ENCODE measurements at regions not wholly inside any gene's neighbourhood (a gene's known extent, or its start where the extent isn't known, plus 50 kb on each side); places are given as distances from the start of the nearest gene placed in this dataset.

DNA sequence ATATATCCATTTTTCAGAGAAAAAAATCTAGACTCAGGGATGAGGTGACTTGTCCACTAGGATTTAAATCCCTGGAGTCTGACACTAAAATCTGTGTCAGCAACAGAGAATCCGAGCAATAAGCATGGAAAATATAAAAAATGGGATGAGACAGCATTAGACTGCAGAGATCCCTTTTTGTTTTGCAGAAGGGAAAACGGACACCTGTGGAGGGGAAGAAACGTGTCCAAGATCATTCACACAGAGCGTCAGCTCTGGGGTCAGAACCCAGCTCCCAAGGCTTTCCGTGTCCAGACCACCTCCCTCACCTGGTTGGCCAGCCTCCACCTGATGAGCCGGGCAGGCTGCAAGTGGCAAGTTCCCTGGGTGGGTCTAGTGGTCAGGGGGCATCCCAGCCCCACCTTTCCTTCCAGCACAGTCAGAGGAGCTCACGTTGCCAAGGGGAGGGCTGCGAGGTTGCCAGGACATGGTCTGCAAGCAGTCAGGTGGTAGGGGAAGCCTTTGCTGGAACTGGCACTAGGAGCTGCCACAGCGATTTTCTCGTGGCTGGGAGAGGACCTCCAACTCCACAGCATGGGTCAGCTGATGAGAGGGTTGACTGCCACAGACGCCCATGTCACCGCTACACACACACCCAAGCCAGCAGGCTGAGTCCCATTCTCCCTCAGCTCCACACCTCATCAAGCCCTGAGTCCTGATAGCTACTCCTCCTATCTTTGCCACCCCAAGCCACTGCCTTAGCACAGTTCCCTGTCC, 65.9 kb upstream of the CPLX2 start:
- DNase-seq (ENCODE audit: low read depth in 3 of 3, low spot score in 2 of 3), result no peak

GRCh38 chr5:175808711-175809110, 62.7 kb upstream of the CPLX2 start:
- DNase-seq (ENCODE audit: low read depth in 3 of 3, low spot score in 2 of 3), result no peak

- DNase-seq (ENCODE audit: low read depth in 3 of 3, low spot score in 2 of 3), result no peak
These were observed 61.8 kb upstream of the CPLX2 start for GRCh38 chr5:175809531-175810121.

DNA sequence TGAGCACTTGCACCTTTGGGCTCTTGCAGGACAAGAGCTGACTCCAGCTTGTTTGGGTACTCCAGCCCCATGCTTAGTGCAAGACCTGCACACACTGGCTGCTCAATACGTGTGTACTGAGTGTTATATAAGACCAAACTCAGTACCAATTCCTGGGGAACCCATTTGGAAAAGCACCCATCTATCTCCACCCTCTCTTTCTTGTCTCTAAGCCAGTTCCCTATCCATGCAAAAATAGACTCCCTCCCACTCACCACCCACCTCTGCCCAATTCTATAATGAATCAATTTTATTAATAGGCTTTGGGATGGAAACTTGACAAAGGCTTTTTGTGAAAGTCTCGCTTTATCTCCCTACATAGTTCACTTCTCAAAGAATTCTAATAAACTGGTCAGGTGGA, 60.9 kb upstream of the CPLX2 start:
- DNase-seq (ENCODE audit: low read depth in 3 of 3, low spot score in 2 of 3), result no peak

- no peak for DNase-seq (ENCODE audit: low read depth in 3 of 3, low spot score in 2 of 3)
These were observed 59.8 kb upstream of the CPLX2 start for GRCh38 chr5:175811589-175811988.

DNA sequence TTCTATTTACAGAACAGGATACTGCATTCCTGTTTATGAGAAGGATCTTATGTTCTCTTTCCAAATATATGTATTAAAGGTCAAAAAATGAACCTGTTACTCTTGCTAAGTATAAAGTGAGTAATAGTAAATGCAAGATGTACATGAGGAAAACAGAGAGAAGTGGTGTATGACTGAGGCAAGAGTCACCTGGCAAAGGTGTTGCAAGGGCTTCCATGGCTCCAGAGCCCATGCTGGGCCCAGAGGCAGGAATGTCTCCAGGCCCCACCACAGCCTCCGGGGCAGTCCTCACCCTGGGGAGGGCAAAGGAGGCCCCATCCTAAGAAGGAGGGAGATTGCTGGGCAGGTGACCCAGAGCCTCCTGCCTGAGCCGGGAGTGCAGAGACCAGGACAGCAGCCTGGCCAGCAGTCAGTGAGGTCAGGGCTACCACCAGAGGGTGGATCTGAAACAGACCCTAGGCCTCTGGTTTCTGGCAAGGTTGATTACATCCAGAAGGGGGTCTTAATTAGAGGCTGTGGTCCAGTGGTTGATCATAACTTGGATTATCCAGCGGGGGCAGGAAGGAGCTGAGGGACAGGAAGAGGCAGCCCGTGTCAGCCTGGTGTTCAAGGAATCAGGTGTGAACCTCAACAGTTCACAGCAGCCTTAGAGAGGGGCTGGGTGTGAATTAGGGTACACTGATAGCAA, 57.3 kb upstream of the CPLX2 start:
- DNase-seq (ENCODE audit: low read depth in 3 of 3, low spot score in 2 of 3), result no peak

DNA sequence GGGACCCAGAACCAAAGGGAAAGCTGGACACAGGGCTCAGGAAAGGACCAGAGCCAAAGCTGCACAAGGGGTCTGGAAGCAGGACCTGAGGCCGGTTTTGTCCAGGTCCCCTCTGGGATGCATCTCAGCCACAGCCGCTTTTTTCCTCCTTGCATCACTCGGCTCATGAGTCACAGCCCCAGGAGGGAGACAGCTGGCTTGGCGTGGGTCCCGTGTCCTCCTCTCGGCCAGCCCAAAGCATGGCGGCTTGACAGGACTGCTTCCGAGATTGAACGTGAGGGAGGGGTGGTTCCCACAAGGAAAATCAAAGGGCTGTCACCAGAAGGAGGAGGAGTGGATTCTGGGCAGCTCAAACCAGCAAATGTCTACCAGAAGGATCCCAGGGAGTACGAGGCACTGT, 56.7 kb upstream of the CPLX2 start:
- no peak for DNase-seq (ENCODE audit: low read depth in 3 of 3, low spot score in 2 of 3)

DNA sequence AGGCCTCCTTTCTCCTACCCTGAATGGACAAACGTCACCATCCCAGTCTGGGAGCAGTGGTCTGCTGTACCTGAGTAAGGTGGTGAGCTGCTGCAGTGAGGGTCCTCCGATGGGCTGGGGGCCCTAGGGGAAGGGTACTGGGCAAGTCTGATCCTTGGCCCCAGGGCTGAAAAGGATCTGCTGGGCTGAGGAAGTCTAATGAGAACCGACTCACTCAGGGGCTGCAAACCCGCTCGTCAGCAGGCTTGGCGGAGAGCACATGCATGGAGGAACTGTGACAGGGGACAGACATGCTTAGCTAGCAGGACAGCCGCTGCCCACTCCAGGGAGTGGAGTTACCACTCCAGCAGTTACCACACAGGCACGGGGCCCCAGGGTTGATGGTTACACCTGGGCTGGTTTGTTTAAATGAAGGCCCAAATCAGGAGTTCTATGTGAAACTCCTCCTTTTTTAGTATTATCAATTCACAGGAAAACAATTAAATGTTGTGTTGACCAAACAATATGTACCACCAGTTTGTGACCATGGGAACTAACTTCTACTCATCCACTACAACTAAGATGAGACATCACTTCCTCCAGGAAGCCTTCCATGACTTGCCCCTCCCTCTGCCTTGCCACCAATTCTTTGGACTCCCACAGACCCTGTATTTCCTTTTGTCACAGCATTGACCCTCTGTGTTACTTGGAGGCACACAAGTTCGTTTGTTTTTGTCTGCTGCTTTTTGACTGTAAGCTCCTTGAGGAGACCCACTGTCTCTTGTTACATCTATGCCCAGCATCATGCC, 56.1 kb upstream of the CPLX2 start:
- DNase-seq (ENCODE audit: low read depth in 3 of 3, low spot score in 2 of 3), result no peak

DNA sequence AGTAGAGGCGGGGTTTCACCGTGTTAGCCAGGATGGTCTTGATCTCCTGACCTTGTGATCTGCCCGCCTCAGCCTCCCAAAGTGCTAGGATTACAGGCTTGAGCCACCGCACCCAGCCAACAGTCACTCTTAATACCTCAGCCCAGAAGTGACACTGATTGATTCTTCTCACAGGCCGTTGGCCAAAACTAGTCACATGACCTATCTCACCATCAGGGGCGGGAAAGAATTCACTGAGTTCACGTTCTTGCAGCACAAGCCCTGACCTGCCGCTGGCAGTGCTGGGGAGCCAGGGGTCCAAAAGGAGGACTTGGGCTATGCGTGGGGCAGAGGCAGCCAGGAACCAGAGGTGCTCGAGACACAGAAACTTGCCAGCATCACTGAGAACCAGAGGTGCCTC, 55.0 kb upstream of the CPLX2 start:
- no peak for DNase-seq (ENCODE audit: low read depth in 3 of 3, low spot score in 2 of 3)

DNA sequence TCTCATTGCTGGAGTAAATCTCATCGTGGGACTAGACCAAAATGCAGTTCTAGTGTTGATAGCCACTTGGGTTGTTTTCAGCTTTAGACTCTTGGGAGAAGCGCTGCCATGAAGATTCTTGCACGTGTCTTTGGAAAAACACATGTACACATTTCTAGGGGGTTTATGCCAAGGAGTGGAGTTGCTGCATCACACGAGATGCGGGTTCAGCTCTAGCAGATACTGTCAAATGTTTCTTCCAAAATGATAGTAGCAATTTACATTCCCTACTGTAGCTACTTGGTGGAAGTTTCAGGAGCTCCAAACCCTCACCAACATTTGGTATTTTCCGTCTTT, 52.3 kb upstream of the CPLX2 start:
- no peak for DNase-seq (ENCODE audit: low read depth in 3 of 3, low spot score in 2 of 3)

DNA sequence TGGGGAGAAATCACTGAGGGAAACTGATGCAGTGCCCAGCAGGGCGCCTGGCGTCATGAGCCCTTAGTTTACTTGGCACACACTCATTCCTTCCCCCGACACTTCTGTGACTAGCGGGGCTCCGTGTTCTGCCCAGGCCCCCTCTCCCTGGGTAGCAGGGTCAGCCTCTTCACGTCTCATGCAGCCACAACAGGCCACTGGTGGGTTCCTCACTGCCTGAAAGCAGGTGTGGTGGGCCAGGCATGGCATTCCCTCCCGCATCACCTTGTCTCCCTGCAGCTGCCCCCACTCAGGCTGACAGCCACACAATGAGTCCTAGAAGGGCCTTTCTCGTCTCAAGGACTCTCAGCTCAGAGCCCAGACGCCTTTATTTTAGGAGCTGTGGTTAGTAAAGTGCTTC, 51.1 kb upstream of the CPLX2 start:
- no peak for DNase-seq (ENCODE audit: low read depth in 3 of 3, low spot score in 2 of 3)
